Ovary (tissue), 3 donors: ENCODE measurements at regions not wholly inside any gene's neighbourhood (a gene's known extent, or its start where the extent isn't known, plus 50 kb on each side); places are given as distances from the start of the nearest gene placed in this dataset.
"Not testable (repeated sequence)": the region's sequence is repeated elsewhere in the genome, so short reads cannot be mapped to it uniquely, and the experiment has no call there.

ENCODE experiments used
- EP300 ChIP-seq: sonication (generic); formaldehyde crosslinking; IDR thresholded peaks from one replicate; pipeline ENCODE4 v1.6.1; 2017; ENCODE audit warnings: antibody characterized with exemption
- POLR2A ChIP-seq: fragments of 450-650 bp; IDR thresholded peaks from one replicate; pipeline ENCODE4 v1.6.1; 2017; ENCODE audit warnings: antibody characterized with exemption, mild to moderate bottlenecking, moderate library complexity
- TF ChIP-seq, protein P1 (sequence below), 3 donors: fragments of 450-650 bp in 2 of 3; fragments of 200-600 bp in 1 of 3; IDR thresholded peaks; one replicate each; pipeline versions ENCODE4 v1.5.1 to v1.8.0; 2016 to 2022; ENCODE audit warnings: antibody characterized with exemption in 3 of 3, mild to moderate bottlenecking in 1 of 3
- donor health status: DM: no; HTN: no; CAD: no.

DNA sequence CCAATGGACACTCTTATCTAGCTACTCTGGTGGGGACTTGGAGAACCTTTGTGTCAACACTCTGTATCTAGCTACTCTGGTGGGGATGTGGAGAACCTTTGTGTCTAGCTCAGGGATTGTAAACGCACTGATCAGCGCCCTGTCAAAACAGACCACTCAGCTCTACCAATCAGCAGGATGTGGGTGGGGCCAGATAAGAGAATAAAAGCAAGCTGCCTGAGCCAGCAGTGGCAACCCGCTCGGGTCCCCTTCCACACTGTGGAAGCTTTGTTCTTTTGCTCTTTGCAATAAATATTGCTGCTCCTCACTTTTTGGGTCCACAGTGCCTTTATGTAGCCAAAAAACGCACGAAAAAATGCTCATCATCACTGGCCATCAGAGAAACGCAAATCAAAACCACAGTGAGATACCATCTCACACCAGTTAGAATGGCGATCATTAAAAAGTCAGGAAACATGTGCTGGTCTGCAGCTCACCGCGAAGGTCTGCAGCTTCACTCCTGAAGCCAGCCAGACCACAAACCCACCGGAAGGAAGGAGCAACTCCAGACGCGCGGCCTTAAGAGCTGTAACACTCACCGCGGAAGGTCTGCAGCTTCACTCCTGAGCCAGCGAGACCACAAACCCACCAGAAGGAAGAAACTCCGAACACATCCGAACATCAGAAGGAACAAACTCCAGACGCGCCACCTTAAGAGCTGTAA is 176.3 kb downstream of the TBX18 start:
- TF ChIP-seq, protein P1, sequence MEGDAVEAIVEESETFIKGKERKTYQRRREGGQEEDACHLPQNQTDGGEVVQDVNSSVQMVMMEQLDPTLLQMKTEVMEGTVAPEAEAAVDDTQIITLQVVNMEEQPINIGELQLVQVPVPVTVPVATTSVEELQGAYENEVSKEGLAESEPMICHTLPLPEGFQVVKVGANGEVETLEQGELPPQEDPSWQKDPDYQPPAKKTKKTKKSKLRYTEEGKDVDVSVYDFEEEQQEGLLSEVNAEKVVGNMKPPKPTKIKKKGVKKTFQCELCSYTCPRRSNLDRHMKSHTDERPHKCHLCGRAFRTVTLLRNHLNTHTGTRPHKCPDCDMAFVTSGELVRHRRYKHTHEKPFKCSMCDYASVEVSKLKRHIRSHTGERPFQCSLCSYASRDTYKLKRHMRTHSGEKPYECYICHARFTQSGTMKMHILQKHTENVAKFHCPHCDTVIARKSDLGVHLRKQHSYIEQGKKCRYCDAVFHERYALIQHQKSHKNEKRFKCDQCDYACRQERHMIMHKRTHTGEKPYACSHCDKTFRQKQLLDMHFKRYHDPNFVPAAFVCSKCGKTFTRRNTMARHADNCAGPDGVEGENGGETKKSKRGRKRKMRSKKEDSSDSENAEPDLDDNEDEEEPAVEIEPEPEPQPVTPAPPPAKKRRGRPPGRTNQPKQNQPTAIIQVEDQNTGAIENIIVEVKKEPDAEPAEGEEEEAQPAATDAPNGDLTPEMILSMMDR (IDR thresholded peaks at IDR 0.05): not testable (repeated sequence)
- not testable (repeated sequence) for TF ChIP-seq POLR2A, EP300
